H1 (cell line): ENCODE measurements at regions not wholly inside any gene's neighbourhood (a gene's known extent, or its start where the extent isn't known, plus 50 kb on each side); places are given as distances from the start of the nearest gene placed in this dataset.

Experiments used
- BCL11A ChIP-seq, 2 experiments: IDR thresholded peaks; one replicate each; pipeline ENCODE4 v1.6.1; 2011; ENCODE audit warnings: low read depth in 2 of 2, low read length in 2 of 2, mild to moderate bottlenecking in 2 of 2
- CBX8 ChIP-seq: fragments of 300-800, 300-1000 bp; sonication (generic); IDR thresholded peaks from 2 replicates; pipeline ENCODE4 v1.7.1; 2016; ENCODE audit warnings: low read depth, low read length, borderline replicate concordance
- CHD7 ChIP-seq: fragments of 300-600 bp; sonication (generic); IDR thresholded peaks from 2 replicates; pipeline ENCODE4 v1.7.1; 2012; ENCODE audit warnings: low read length, moderate library complexity, mild to moderate bottlenecking, inconsistent platforms; ENCODE audit not compliant: insufficient replicate concordance
- SIX5 ChIP-seq: IDR thresholded peaks from 2 replicates; pipeline ENCODE4 v1.6.1; 2011; ENCODE audit warnings: mild to moderate bottlenecking, low read depth, low read length
- SUZ12 ChIP-seq: fragments of 200-600 bp; sonication (generic); IDR thresholded peaks from 2 replicates; pipeline ENCODE4 v1.6.1; 2012; ENCODE audit warnings: mild to moderate bottlenecking, inconsistent platforms, low read length, moderate library complexity, mixed read lengths
- TBP ChIP-seq: IDR thresholded peaks from 2 replicates; pipeline ENCODE4 v1.6.1; 2011; ENCODE audit warnings: low read depth, low read length, improper control_type of control experiment
- YY1 ChIP-seq: IDR thresholded peaks from 2 replicates; pipeline ENCODE4 v1.6.1; 2011; ENCODE audit warnings: low read depth, mild to moderate bottlenecking, low read length

- TF ChIP-seq CHD7: no peak
- TF ChIP-seq TBP: no peak
- TF ChIP-seq BCL11A (IDR thresholded peaks at IDR 0.05; ENCODE audit: low read depth in 2 of 2, low read length in 2 of 2): no peak
- TF ChIP-seq YY1: no peak
- TF ChIP-seq SIX5: no peak
- TF ChIP-seq SUZ12: no peak
- no peak for TF ChIP-seq CBX8
These were observed 479.1 kb downstream of the CCDC171 start (continued) for GRCh38 chr9:16031971-16032370.
